Skin epidermis (tissue), 12 donors: ENCODE measurements at regions not wholly inside any gene's neighbourhood (a gene's known extent, or its start where the extent isn't known, plus 50 kb on each side); places are given as distances from the start of the nearest gene placed in this dataset.
"Not testable (repeated sequence)": the region's sequence is repeated elsewhere in the genome, so short reads cannot be mapped to it uniquely, and the experiment has no call there.

ENCODE experiments used
- H3K27ac ChIP-seq, 21 experiments: fragments of 200-600 bp; sonication (generic) in 11 of 21; one replicate each; pipeline ENCODE4 v1.5.0; 2020; ENCODE audit warnings: mild to moderate bottlenecking in 3 of 21, inconsistent platforms in 2 of 21, moderate library complexity in 2 of 21
- H3K4me3 ChIP-seq, 7 experiments: fragments of 200-600 bp; sonication (generic) in 2 of 7; one replicate each; pipeline ENCODE4 v1.5.0; 2020; ENCODE audit warnings: inconsistent platforms in 2 of 7, mild to moderate bottlenecking in 2 of 7, moderate library complexity in 1 of 7

DNA sequence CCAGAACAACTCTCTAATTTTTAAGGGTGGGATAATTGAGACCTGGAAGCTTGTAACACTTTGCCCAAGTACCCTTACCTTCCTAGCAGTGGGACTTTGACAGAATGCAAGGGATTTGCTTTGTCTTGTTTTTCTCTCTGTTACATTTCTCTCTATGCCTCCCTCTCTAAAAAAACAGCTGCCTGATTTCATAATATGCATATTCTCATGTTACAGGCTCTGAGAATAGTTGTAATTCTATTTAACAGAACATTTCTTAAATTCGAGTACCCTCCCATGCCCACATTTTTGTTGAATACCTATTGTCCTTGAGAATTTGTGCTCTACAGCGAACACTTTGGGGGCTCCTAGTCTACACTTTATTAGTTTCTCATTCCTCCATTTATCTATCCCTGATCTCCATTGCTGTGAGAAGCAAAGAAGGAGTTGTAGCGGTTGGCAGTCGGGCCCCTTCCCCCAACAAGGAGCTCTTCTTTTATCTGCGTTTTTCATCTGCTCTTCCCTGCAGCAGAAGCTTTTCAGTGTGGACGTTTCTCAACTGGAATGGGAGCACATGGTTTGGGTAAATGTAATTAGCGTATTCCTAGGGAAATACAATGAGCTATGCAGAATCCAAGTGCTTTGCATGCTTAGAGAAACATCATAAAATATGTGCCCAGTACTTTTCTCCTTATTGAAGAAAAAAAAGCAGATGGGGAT, 117.7 kb upstream of the CCDC90B start:
- Histone ChIP-seq H3K27ac (no peak overlapping the region), H3K4me3 (no peak overlapping the region)

DNA sequence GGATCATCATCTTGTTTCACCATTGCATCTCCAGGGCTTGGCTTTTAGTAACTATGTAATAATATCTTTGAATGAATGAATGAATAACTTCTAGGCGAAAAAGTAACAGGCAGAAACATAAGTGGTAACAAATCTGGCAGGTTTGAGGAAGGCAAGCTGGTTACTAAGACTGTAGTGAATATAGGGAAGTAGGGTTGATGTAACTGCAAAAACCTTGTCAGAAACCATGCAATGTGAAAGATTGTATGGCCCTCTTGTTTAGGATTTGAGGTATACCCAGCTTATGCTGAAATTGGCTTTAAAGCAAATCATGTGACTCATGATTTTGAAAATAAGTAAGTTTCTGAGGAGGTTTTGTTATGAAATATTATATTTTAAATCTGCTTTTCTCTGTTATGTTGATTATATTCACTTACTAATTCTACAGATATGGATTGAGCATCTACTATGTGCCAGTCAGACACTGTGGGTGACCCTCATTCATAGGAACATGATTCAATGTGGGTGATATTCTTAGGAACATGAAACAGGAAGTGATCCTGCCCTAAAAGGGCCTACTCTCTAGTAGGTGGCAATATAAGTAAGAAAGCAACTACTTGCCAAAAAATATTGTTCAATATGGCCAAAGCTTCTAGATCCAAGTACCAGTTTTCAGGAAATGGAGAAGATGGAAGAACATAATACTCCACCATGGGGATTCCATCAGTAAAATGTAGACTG, 115.5 kb upstream of the CCDC90B start:
- Histone ChIP-seq H3K27ac (no peak overlapping the region), H3K4me3 (no peak overlapping the region)

- Histone ChIP-seq H3K4me3 (no peak overlapping the region), H3K27ac (no peak overlapping the region)
Observed at GRCh38 chr11:83394331-83394730, 108.2 kb upstream of the CCDC90B start.

DNA sequence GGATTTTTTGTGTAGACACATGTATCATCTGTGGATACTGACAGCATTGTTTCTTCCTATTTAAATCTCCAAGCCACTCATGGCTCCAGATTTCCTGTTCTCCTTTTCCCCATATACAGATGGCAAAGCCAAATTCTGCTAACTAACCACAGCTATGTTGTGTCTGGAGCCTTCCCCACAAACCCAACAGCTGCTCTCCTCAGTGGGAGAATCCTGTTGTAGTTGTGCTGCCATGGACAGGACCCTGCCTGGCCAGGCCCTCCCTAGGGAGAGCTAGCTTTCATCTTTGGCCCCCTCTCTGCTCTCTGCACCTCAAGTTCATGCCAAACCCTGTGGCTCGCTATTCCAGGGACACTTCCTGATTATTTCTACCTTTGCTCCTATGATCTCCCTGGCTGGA, 106.4 kb upstream of the CCDC90B start:
- Histone ChIP-seq H3K4me3 (no peak overlapping the region), H3K27ac (no peak overlapping the region)

- no peak overlapping the region for H3K4me3 ChIP-seq
- H3K27ac ChIP-seq = no peak overlapping the region
Observed at GRCh38 chr11:83389975-83390374, 103.8 kb upstream of the CCDC90B start.

- not testable (repeated sequence) for H3K4me3 ChIP-seq, H3K27ac ChIP-seq
Observed at GRCh38 chr11:83383838-83384237, 97.7 kb upstream of the CCDC90B start.

DNA sequence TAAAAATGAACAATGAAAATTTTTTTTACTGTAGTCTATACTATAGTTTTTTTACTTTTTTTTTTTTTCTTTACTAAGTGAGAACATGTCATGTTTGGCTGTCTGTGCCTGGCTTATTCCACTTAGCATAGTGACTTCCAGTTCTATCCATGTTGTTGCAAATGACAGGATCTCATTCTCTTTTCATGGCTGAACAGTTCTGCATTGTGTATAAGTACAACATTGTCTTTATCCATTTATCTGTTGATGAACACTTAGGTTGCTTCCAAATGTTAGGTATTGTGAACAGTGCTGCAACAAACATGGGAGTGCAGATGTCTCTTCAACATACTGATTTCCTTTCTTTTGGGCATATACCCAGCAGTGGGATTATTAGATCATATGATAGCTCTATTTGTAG, 88.1 kb upstream of the CCDC90B start:
- Histone ChIP-seq H3K27ac (no peak overlapping the region), H3K4me3 (no peak overlapping the region)

GRCh38 chr11:83371489-83371888, 85.3 kb upstream of the CCDC90B start:
- H3K4me3 ChIP-seq = no peak overlapping the region
- H3K27ac ChIP-seq = no peak overlapping the region

DNA sequence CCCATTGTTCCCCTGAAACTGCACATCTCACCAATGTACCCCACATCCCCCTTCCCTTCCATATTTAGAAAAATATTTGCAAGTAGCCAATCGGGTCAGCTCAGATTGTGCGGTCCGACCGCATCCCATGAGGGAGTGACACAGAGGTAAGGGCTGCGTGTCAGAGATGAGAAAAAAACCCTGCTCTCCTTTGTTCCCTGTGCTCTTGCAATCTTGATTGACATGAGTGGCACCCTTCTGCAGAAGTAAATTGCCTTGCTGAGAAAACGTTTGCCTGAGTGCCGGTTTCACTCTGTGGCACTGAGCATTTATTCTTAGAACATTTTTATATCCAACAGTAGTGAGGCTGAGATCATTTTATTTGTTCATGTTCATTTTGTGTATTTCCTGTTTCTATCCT, 81.6 kb upstream of the CCDC90B start:
- Histone ChIP-seq H3K27ac (no peak overlapping the region), H3K4me3 (no peak overlapping the region)

GRCh38 chr11:83364500-83365045, 78.4 kb upstream of the CCDC90B start:
- no peak overlapping the region for H3K4me3 ChIP-seq
- H3K27ac ChIP-seq = peak overlapping the region in 1 of 21 experiments; percentile 2

GRCh38 chr11:83363312-83363711, 77.1 kb upstream of the CCDC90B start:
- Histone ChIP-seq H3K4me3 (no peak overlapping the region), H3K27ac (no peak overlapping the region)

- Histone ChIP-seq H3K4me3 (no peak overlapping the region), H3K27ac (peak overlapping the region in 1 of 21 experiments; percentile 11)
Observed at GRCh38 chr11:83361831-83362230, 75.7 kb upstream of the CCDC90B start.

DNA sequence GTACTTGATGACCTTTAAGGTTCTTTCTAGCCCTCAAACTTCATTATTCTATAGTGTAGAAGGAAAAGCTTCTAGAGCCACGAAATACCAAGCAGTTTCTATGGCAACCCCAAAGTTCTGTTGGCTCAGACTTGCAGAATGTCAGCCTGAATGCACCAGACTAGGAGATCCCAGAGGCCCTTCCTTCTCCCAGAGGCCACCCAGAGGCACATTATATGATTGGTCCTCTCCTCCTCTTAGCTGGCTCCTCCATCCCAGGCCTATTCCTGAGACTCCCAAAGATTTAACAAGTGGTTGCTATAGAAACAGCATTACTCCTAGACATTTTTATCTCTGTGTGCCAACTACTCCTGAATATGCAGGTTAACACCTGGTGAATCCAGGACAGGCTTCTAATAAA, 69.2 kb upstream of the CCDC90B start:
- no peak overlapping the region for H3K4me3 ChIP-seq

GRCh38 chr11:83350187-83350586, 64.0 kb upstream of the CCDC90B start:
- Histone ChIP-seq H3K27ac (no peak overlapping the region), H3K4me3 (no peak overlapping the region)

More for the DNA sequence above, 69.2 kb upstream of the CCDC90B start:
- H3K27ac ChIP-seq = no peak overlapping the region

DNA sequence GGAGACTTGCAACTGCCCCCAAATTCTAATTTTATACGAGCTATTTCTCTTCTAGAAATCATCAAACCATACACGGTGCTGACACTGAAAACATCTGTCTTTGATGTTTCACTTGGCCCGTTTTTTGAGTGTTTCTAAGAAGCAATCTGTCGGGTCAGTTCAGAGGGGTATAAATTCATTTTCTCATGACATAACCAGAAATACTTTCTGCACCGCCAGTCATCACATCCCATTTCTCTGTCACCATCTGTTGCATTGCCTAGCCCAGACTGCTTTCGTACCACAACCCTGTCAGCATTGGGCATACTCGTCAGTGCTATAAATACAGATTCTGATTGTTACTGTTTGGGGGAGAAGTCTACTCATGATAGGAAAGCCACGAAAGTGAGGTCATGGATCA, 63.1 kb upstream of the CCDC90B start:
- no peak overlapping the region for H3K4me3 ChIP-seq
- no peak overlapping the region for H3K27ac ChIP-seq

- H3K4me3 ChIP-seq, H3K27ac ChIP-seq: not testable (repeated sequence)
Observed at GRCh38 chr11:83346706-83347105, 60.5 kb upstream of the CCDC90B start.

GRCh38 chr11:83344521-83344920, 58.4 kb upstream of the CCDC90B start:
- not testable (repeated sequence) for H3K27ac ChIP-seq, H3K4me3 ChIP-seq

GRCh38 chr11:83336993-83337392, 50.8 kb upstream of the CCDC90B start:
- Histone ChIP-seq H3K27ac (no peak overlapping the region), H3K4me3 (no peak overlapping the region)
